Adrenal gland (tissue), 9 donors: ENCODE measurements at regions not wholly inside any gene's neighbourhood (a gene's known extent, or its start where the extent isn't known, plus 50 kb on each side); places are given as distances from the start of the nearest gene placed in this dataset.

ENCODE experiments used
- DNase-seq, 7 donors: peaks; one replicate each; pipeline ENCODE4 v3.0.0-alpha.2; 2019 to 2020
- H3K27ac ChIP-seq, 5 donors: fragments of 200-600 bp; sonication (generic) in 4 of 5; 1 replicate in 3 of 5; 2 replicates in 2 of 5; pipeline versions ENCODE4 v1.5.1 to v1.8.0; 2016 to 2020; ENCODE audit warnings: mild to moderate bottlenecking in 1 of 5
- H3K27me3 ChIP-seq: fragments of 200-600 bp; 2 replicates; pipeline ENCODE4 v1.8.0; 2021
- H3K36me3 ChIP-seq, 2 donors: fragments of 200-600 bp; replicated peaks in 1 of 2; 1 replicate in 1 of 2; 2 replicates in 1 of 2; pipeline versions ENCODE4 v1.5.1 to v1.8.0; 2018 to 2022
- H3K4me1 ChIP-seq, 2 donors: fragments of 200-600 bp; replicated peaks in 1 of 2; 1 replicate in 1 of 2; 2 replicates in 1 of 2; pipeline versions ENCODE4 v1.5.1 to v1.8.0; 2018 to 2021
- H3K4me3 ChIP-seq, 4 donors: fragments of 200-600 bp; sonication (generic) in 3 of 4; one replicate each; pipeline ENCODE4 v1.5.1; 2016 to 2018
- H3K9me3 ChIP-seq, 3 donors: fragments of 200-600 bp; sonication (generic) in 1 of 3; replicated peaks in 1 of 3; 1 replicate in 2 of 3; 2 replicates in 1 of 3; pipeline versions ENCODE4 v1.5.1 to v1.8.0; 2016 to 2021
- POLR2A ChIP-seq, 2 donors: fragments of 450-650 bp; IDR thresholded peaks; one replicate each; pipeline ENCODE4 v1.6.1; 2017; ENCODE audit warnings: antibody characterized with exemption in 2 of 2, mild to moderate bottlenecking in 2 of 2, moderate library complexity in 1 of 2
- WGBS, 4 donors: extraction: QIAGEN DNeasy Blood & Tissue Kit in 2 of 4; methylation state at CpG; one replicate each; pipeline versions ENCODE4 v1.1.5 to v1.1.7; 2013 to 2017; 5-methylcytosine and 5-hydroxymethylcytosine counted together
- intact Hi-C, 2 donors: fragments of 100-400 bp; cut with DNase I; formaldehyde crosslinking; loops; one replicate each; pipeline versions ENCODE4 v1.14.1 to v1.15.0; 2022 to 2023
- TF ChIP-seq, protein P1 (sequence below), 6 experiments: fragments of 450-650 bp in 4 of 6; fragments of 200-600 bp in 2 of 6; sonication (generic) in 1 of 6; IDR thresholded peaks; 1 replicate in 5 of 6; 2 replicates in 1 of 6; pipeline versions ENCODE4 v1.5.1 to v1.8.0; 2016 to 2021; ENCODE audit warnings: antibody characterized with exemption in 6 of 6, mild to moderate bottlenecking in 2 of 6, moderate library complexity in 1 of 6
- donor health status: healthy with polysubstance abuse.
- donor health status: Bipolar disorder and iron deficiency.
- donor health status: DM: yes; HTN: yes; CAD: no.
- donor health status: DM: no; HTN: no; CAD: no.
- donor health status: DM: no; HTN: no; CAD: no.

DNA sequence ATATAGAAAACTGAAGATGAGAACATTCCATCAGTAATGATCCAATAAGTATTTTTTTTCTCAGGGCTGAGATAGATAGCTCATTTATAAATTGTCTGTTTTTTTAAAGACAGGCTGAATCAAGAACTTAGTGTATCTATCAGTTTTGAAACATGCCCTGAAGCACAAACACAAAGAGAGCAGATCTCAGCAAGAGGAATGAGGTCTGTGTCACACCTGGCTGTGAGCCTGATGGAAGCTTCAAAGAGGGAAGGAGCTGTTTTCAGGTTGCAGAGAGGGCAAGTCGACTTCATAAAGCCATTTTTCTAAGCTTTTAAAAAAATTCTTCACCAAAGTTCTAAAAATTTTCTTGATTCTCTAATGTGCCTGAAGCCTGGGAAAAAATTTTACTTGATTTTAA, 434.9 kb downstream of the PDGFC start:
- peaks cover 3% of the 10 kb centered on the region for H3K27me3 ChIP-seq
- intact Hi-C loops, result no loop called here
- 67 to 79% (median 70%) methylated on average over 1 of the region's 1 CpG for WGBS, 4 donors
- no peaks in the 10 kb centered on the region for H3K9me3 ChIP-seq
- no peak overlapping the region for H3K27ac ChIP-seq
- DNase-seq, result no peak
- H3K4me3 ChIP-seq, result no peak overlapping the region
- TF ChIP-seq, protein P1, sequence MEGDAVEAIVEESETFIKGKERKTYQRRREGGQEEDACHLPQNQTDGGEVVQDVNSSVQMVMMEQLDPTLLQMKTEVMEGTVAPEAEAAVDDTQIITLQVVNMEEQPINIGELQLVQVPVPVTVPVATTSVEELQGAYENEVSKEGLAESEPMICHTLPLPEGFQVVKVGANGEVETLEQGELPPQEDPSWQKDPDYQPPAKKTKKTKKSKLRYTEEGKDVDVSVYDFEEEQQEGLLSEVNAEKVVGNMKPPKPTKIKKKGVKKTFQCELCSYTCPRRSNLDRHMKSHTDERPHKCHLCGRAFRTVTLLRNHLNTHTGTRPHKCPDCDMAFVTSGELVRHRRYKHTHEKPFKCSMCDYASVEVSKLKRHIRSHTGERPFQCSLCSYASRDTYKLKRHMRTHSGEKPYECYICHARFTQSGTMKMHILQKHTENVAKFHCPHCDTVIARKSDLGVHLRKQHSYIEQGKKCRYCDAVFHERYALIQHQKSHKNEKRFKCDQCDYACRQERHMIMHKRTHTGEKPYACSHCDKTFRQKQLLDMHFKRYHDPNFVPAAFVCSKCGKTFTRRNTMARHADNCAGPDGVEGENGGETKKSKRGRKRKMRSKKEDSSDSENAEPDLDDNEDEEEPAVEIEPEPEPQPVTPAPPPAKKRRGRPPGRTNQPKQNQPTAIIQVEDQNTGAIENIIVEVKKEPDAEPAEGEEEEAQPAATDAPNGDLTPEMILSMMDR (IDR thresholded peaks at IDR 0.05), result no peak
- no peak for TF ChIP-seq POLR2A (IDR thresholded peaks at IDR 0.05)
- H3K36me3 ChIP-seq, result no peaks in the 10 kb centered on the region
- H3K4me1 ChIP-seq, result no peaks in the 10 kb centered on the region

DNA sequence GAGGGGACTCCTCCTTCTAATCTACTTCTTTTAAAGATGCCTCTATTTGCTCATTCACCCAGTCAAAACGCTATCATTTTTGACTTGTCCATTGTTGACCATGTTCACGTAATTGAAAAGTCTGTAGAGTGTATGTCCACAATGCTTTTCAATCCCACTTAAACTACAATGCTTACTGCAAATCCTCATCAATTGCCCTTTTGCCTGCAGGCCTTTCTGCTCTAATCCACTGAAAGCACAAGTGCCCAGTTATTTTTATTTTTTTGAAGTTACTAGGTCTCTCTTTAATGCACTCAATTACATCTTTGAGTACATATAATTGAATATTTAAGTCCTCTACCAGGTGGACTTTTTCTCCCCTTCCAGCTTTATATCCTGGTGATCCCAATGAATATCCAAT, 437.4 kb downstream of the PDGFC start:
- 84 to 98% (median 91%) methylated on average over 2 of the region's 2 CpGs for WGBS, 4 donors
- Histone ChIP-seq H3K4me3 (no peak overlapping the region), H3K9me3 (peaks cover 0 to 6% (median 0%) of the 10 kb centered on the region in 3 donors), H3K27me3 (peaks cover 3% of the 10 kb centered on the region), H3K36me3 (no peaks in the 10 kb centered on the region), H3K4me1 (no peaks in the 10 kb centered on the region), H3K27ac (no peak overlapping the region)
- DNase-seq, result no peak
- no peak for TF ChIP-seq POLR2A (IDR thresholded peaks at IDR 0.05)
- TF ChIP-seq, protein P1 (IDR thresholded peaks at IDR 0.05), result no peak
- intact Hi-C loops, result no loop called here

GRCh38 chr4:156528216-156528615, 443.4 kb downstream of the PDGFC start:
- Histone ChIP-seq H3K9me3 (peaks cover 0 to 6% (median 0%) of the 10 kb centered on the region in 3 donors), H3K36me3 (no peaks in the 10 kb centered on the region), H3K27ac (no peak overlapping the region), H3K27me3 (no peaks in the 10 kb centered on the region), H3K4me1 (no peaks in the 10 kb centered on the region), H3K4me3 (no peak overlapping the region)
- intact Hi-C loops, result no loop called here
- no peak for DNase-seq
- WGBS, 4 donors, result 55 to 64% (median 58%) methylated on average over 3 of the region's 3 CpGs
- TF ChIP-seq POLR2A (IDR thresholded peaks at IDR 0.05), result no peak
- TF ChIP-seq, protein P1 (IDR thresholded peaks at IDR 0.05), result no peak

DNA sequence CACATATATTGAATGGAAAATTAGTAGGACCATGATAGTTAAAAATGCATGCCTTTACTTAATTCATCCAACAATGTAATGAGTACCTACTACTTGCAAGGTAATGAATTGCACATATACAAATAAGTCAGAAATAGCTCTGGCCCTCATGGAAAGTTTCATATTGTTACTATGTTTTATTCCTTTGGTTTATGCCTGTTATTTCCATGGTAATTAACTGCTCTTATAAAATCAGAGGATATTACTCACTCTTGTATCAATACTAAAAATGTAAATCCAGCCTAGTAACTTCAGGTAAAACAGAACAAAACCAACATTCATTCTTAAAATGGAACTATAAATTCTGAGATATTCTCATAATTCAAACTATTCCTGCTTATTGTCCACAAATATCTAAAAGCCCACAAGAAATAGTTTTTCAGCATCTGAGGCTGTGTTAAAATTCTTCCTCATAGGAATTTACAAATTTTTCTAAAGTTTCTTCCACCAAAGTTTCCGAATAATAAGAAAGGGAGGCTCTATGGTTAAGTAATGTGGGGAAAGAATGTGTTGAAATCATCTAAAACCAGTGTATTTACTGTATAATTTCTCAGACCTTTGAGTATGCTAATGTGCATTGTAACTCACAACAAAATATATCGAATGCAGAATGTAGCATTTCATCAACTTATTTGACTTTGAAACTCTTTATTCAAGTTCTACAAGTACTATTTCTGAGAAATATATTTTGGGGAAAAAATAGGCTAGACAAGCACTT, 444.2 kb downstream of the PDGFC start:
- Histone ChIP-seq H3K9me3 (peaks cover 0 to 6% (median 0%) of the 10 kb centered on the region in 3 donors), H3K27me3 (no peaks in the 10 kb centered on the region), H3K36me3 (no peaks in the 10 kb centered on the region), H3K4me1 (no peaks in the 10 kb centered on the region), H3K27ac (no peak overlapping the region), H3K4me3 (no peak overlapping the region)
- no peak for DNase-seq
- no peak for TF ChIP-seq POLR2A (IDR thresholded peaks at IDR 0.05)
- TF ChIP-seq, protein P1 (IDR thresholded peaks at IDR 0.05), result no peak
- WGBS, 4 donors, result 90 to 93% (median 92%) methylated on average over 2 of the region's 2 CpGs
- intact Hi-C loops, result no loop called here
